SKM-1 treated with dmso at 0.1 percent for 144 hours (cell line): ENCODE measurements at regions not wholly inside any gene's neighbourhood (a gene's known extent, or its start where the extent isn't known, plus 50 kb on each side); places are given as distances from the start of the nearest gene placed in this dataset.

ENCODE experiments used
- DNase-seq: peaks from one replicate; lab custom pipeline; 2025; ENCODE audit not compliant: unreplicated experiment; lab: John Stamatoyannopoulos, UW

- no peak for DNase-seq
These were observed 140.8 kb downstream of the PTCSC3 start for GRCh38 chr14:36035675-36036074.

- DNase-seq = no peak
These were observed 147.9 kb downstream of the PTCSC3 start for GRCh38 chr14:36028665-36029064.

GRCh38 chr14:36028218-36028617 lies 148.3 kb downstream of the PTCSC3 start:
- DNase-seq = no peak

- DNase-seq = no peak
These were observed 149.2 kb downstream of the PTCSC3 start for GRCh38 chr14:36027354-36027753.

- no peak for DNase-seq
These were observed 153.6 kb downstream of the PTCSC3 start for GRCh38 chr14:36022765-36023410.

- no peak for DNase-seq
These were observed 154.8 kb downstream of the PTCSC3 start for GRCh38 chr14:36021591-36022320.

- no peak for DNase-seq
These were observed 155.5 kb downstream of the PTCSC3 start for GRCh38 chr14:36021030-36021422.

- no peak for DNase-seq
These were observed 156.1 kb downstream of the PTCSC3 start for GRCh38 chr14:36020120-36021029.

- no peak for DNase-seq
These were observed 157.4 kb downstream of the PTCSC3 start for GRCh38 chr14:36019126-36019525.

- DNase-seq = no peak
These were observed 162.3 kb downstream of the PTCSC3 start for GRCh38 chr14:36014236-36014635.

GRCh38 chr14:36013483-36013882 lies 163.0 kb downstream of the PTCSC3 start:
- no peak for DNase-seq

GRCh38 chr14:36012621-36013020 lies 163.9 kb downstream of the PTCSC3 start:
- no peak for DNase-seq

- DNase-seq = no peak
These were observed 166.9 kb downstream of the PTCSC3 start for GRCh38 chr14:36009643-36010042.

GRCh38 chr14:36006623-36007022 lies 169.9 kb downstream of the PTCSC3 start:
- DNase-seq = no peak

- DNase-seq = no peak
These were observed 170.9 kb downstream of the PTCSC3 start for GRCh38 chr14:36005670-36006069.

- no peak for DNase-seq
These were observed 174.6 kb downstream of the PTCSC3 start for GRCh38 chr14:36001936-36002335.

- no peak for DNase-seq
These were observed 173.2 kb downstream of the BRMS1L start for GRCh38 chr14:35999294-35999693.

GRCh38 chr14:35998303-35998702 lies 172.2 kb downstream of the BRMS1L start:
- DNase-seq = no peak

GRCh38 chr14:35993684-35993960 lies 167.5 kb downstream of the BRMS1L start:
- no peak for DNase-seq

GRCh38 chr14:35992816-35993683 lies 166.9 kb downstream of the BRMS1L start:
- DNase-seq = no peak

- no peak for DNase-seq
These were observed 165.2 kb downstream of the BRMS1L start for GRCh38 chr14:35991356-35991755.
